NCI-H1048 (cell line): ENCODE measurements at regions not wholly inside any gene's neighbourhood (a gene's known extent, or its start where the extent isn't known, plus 50 kb on each side); places are given as distances from the start of the nearest gene placed in this dataset.

Experiments
- DNase-seq: peaks from one replicate; lab custom pipeline; 2025; lab: John Stamatoyannopoulos, UW

DNA sequence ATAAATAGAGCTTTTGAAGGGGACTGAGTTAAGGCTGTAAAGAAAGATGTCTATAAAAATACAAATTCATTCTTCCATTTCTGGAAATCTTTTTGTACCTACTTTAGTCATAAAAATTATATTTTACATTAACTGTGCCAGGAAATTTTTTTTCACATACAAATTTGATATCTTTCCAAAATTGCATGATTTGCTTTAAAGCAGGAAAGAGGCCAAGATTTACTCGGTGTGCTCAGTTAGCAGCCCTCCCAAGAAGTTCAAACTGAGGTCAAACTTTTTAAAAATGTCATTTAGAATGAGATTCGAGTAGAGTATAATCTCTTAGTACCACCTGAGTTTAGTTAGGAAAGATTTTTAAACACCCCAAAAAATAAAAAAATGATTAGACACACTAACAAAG is 173.2 kb upstream of the GRIP1 start:
- no peak for DNase-seq

DNA sequence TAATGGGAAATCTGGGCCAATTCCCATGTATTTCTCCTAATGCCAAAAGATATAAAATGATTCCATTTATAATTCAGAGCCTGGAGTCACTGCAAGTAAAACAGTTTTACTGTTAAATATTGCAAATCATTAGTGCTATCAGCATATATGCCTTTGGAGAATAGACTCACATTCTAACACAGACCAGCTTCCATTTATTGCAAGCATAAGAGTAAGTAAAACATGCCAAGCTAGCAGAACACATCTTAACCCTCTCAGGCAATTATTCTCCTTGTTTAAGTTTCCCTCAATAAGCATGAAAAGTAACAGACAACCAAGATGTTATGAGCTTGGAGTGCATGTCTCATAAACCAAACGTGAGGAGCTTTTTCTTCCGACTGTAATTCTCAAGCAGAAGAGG is 173.9 kb upstream of the GRIP1 start:
- DNase-seq: no peak

DNA sequence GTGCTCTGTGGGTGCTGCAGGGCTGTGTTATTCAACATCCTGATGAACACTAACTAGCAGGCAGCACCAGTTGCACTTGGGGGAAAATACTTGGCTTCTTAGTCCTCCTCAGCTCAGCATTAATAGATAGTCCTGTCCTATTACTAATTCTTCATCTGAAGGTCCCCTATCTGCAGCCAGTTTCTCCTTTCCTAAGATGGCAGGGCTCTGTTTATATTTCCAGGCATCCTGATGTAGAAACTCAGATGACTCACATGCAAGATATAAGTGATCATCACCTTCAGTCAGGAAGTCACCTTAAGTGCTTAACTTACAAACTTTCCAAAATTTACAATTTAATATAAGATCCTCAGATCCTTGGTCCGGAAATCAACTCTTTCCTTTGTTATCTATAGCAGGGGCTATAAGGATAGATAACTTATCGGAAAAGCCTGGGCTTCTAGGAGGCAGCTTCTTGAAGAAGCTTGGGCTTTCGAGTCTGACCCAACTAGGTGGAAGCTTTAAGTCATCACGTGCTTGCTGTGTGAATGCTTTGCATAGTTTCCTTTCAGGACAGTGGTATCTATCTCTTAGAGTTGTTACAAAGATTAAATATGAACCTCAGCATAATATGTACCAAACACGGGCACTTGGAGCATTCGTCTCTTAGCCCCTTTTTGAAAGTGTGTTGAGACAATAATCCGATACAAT is 181.0 kb upstream of the GRIP1 start:
- no peak for DNase-seq

DNA sequence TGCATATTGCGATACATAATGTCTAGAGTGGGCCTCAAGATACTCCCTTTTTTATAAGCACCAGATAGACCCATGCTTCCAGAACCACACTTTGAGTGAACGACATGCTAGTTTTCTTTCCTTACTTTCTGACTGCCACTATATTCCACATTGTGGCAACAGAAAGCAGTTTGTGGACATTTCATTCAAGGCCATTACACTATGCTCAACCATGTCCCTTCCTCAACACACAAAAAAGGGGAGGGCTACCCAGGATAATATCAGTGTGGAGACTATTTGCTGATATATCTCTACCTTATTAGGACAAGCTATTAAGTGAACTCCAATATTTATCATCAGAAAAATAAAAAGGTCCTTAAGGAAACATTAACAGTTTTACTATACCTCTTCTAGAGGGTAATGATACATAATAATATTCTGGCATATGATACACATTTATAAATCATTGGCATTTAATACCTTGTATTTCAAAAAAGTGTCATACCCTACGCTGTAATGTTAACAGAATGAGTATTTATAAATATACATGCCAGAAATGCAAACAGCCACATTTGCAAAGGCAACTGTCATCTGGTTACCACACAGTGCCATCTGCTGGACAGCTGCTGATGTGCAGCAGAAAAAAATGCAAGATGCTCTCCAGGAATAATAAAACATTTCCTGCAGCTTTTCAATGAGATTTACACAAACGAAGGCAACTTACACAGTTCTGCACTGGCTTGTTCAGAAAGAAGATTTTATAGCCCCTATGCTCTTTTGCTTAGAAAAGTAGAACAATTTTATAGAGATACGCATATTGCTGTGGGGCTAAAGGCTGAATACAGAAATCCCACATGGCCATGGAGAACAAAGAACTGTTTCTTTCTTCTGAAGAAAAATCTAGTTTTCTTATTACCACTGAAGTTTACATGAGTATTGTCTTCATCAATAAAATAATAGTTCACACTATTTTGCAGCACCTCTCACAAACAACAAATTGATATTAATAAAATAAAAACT is 182.2 kb upstream of the GRIP1 start:
- DNase-seq: no peak

DNA sequence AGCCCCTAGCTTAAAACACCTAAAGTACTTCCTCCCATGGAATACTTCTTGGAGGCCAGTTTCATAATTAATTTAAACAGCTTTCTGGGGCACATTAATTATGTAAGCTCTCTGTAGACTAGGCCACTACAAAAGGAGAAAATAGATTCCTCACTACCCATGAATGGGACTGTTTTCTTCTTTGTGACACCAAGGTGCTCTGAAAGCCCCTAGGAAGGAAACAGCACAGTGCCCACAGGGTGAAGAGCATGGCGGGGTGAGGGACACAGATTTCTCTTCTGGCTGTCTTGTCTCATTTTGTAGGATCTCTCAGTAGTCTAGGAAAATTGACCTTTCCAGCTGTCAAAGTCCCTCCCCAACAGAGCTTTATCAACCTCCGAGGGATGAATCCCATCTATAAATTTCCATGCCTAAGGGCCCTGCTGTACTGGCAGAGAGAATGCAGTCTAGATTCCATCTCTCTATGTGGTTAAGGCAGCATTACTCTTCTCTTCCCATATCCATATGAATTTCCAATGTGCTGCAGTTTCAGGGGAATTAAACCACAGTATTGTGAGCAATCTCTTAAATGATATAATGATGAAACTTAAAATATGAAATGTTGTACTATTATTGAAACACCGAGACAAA is 183.6 kb upstream of the GRIP1 start:
- no peak for DNase-seq

DNA sequence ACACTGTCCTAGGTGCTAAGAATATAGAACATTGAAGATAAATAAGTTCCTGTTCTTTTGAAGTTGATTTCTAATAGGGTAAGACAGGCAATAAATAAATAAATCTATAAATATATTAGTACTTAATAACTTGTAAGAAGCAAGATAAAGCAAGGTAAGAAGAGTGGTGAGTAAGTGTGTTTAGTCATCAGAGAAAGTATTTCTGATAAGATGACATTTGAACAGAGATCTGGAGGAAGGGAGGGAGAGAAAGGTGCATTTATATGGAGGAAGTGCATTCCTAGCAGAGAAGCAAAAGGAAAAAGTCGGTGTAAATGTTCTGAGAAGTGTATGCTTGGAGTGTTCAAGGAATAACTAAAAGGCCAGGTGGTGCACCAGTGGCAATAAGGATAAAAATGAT is 184.4 kb upstream of the GRIP1 start:
- no peak for DNase-seq

DNA sequence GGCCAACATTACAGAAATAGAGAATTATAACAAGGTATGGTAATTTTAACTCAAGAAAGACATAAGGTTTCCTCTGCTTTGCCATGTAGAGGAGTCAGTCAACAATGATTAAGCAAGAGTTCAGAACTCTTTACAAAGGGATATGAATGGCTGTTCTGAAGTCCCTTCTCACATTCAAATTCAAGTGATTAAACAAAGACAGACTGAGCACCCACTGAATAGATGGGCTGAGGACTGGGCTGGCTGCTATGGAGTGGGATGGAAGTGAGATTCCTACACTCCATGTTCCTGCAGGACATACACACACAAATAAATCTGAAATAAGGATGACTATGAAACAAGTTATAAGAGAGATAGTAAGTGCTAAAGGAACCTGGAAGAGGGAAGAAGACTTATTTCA is 199.0 kb upstream of the GRIP1 start:
- DNase-seq: no peak

DNA sequence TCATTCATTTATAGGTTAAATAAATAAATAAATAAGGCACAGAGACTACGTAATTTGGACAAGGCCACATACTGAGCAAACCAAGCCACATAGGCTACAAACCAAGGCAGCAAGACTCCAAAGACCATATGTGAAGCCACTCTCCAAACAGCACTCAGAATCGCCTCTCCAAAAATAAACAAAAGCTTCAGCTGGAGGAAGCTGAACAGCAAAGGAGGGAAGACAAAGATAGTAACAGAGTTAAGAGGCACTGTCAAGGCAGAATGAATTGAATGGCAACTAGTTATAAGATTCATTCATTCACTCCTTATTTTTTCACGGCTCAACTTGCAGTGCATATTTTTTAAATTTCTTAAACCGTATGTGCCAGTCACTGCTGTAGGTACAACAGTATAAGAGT is 200.5 kb upstream of the GRIP1 start:
- DNase-seq: no peak

DNA sequence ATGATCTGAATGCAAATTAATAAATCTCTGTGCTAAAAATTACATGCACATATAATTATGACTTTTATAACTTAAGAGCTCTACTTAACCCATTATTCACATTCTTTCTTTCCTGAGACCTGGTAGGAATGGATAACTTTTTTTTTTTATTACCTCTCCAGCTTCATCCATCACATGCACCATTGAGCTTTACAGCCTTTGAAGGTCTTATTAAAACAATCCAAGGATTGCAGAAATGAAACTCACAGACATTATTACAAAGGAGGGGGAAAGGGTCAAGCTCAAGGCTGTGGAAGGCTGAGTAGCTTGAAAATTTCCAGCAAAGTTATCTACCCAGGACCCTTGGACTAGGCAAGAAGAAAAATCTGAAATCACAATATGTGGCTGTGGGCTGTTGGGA is 202.5 kb upstream of the GRIP1 start:
- no peak for DNase-seq

DNA sequence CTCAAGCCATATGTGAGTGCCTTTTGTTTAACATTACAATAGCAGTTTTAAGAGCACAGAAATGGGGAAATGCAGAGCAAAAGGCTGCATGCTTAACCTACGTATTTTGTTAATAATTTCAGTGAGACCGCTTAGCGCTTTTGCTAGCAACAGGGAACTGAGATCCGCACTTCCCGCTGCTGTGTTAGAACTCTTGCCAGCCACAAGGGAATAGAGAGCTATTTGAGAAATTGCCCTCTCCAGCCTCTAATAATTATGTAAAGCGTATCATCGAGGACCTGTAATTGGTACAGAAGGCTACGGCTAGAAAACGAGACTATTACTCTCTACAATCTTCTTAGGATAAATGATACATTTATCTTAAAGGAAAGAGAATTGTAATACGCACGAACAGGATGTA is 205.2 kb upstream of the GRIP1 start:
- no peak for DNase-seq

DNA sequence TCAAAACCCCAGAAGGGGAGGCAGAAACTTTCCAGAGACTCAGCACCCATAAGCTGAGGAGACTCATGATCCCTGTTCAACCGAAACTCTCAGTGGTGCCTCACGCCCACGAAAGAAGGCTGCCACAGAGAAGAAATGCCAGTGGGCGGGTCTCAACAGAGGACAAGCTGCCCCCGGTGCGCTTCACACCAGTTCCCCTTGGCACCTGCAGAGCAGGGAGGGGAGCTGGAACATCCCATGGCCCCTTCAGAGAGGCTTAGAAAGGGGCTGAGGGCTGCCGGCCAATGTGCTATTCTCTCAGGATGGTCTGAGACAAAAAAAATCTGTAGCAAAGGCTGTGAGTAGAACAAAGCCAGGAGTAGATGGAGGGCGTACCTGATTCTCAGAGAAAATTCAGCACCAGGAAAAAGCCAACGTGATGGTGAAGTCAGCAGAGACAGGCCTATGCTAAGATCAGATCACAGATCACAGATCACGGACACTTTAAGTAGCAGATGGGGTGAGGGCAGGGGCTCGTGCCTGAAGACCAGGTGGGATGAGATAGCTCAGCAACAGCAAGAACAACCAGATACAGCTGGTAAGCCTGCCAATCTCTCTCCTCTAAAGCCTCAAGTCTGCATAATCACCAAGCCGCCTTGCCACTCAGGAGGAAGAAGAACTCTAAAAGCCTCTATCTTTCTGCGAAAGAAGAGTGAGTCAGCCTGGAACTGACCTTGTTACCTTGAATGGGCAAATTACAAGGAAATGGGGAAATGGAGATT is 206.4 kb upstream of the GRIP1 start:
- DNase-seq: no peak

DNA sequence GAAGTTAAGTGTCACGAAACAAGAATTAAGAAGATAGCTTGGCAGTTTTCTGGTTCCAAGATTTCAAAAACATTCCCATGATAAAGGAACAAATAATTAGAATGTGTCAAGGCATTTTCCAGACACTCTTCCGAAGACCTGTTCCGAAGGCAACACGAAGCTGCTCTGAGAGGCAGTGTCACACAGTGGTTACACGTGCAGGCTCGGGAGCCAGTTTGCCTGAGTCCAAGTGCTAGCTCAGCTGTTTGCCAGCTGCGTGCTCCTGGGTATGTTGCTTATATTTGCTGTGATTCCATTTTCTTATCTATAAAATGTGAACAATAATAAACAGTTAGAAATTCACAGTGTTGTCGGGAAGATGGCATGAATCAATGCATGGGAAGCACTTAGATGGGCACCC is 217.9 kb upstream of the GRIP1 start:
- no peak for DNase-seq

DNA sequence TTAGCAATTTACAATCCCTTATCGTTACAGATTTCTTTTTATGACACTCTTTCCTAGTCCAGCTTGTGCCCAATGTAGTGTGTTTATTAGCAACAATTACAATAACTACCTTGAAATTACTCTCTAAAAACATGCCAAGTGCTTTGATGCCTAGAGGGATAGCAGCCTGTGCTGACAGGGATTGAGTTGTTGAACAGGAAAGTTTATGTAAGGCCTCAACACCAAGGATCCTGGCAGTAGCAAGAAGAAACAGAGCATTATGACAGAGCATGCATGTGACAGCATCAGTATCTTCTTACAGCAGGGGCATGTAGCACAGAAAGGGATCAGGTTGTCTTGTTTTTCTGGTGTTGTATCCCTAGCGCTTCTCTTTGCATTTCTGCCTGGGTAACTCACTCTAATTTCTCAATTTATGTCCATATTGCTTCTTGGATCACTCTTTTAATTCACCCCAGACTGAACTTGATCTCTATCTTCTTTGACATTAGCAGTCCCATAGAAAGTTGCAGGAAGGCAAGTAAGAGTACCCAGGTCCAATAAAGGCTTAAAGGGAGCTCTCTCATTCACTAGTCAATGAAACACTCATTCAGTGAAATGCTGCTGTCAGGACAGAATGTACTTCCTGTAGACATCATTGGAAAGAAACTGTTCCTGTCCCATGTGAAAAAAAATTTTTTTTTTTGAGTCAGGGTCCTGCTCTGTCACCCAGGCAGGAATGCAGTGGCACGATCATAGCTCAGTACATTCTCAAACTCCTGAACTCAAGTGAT is 220.0 kb upstream of the GRIP1 start:
- no peak for DNase-seq

DNA sequence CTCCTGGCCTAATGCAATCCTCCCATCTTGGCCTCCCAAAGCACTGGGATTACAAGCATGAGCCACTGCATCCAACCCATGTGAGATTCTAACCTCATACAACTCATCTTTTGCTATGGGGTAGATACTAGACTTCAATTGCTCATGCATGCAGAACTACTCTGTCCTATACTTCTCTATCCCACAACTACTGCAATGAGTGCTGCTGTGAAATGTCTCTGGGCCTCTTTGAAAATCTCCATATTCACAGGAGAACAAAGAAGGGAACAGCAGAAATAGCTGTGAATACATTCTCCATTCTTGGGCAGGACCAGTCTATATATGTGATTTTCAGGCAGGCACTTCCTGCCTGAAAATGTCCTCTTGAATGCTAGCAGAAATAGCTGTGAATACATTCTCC is 220.7 kb upstream of the GRIP1 start:
- no peak for DNase-seq

DNA sequence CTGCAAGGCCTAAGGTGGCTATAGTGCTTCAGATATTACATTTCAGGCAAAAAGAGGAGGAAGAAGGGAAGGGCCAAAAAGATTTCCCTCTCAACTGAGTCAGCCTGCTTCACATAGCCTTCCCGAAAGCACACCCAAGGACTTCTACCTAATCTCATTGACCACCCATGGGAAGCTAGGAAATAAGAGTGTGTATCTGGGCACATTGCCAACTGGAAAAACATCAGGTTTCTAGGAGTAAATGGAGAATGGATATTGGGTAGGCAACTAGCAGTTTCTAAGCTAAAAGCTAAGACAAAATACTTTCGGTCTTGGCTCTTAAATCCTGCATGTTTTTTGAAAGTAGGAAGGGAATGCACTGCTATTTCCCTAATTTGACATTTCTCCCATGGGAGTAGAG is 221.7 kb upstream of the GRIP1 start:
- DNase-seq: no peak

DNA sequence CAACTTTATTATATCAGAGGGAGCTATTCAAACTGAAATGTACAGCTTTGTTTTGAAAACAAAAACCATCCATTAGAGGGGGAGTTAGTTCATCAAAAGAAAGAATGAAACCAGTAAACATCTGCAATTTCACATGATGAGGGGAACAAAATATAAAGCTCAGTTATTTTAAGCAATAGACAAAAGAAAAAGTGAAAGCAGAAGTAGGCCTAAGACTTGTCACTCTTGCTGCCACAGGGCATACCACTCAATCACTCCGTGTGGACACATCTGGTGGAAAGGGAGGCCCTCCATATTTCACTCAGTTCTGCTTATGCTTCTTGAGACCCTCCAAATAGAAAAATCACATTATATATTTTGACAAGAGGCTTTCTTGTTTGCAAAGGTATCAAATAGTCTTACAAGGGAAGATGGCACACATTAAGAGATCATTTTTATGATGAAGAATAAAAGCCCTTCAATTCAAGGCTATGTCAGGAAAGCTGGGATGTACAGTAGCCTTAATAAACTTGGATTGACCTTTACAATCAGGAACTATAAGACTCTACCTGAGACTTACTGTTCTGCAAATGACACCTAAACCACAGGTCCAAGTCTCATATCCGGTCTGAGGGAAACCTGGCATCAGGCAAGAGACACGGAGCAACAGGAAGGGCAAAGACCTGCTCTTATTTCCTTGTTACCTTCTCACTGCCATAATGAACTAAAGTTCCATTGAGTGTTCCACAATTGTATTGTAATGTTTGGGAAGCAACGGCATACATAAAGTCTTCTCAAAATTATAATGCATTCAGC is 222.5 kb upstream of the GRIP1 start:
- no peak for DNase-seq

DNA sequence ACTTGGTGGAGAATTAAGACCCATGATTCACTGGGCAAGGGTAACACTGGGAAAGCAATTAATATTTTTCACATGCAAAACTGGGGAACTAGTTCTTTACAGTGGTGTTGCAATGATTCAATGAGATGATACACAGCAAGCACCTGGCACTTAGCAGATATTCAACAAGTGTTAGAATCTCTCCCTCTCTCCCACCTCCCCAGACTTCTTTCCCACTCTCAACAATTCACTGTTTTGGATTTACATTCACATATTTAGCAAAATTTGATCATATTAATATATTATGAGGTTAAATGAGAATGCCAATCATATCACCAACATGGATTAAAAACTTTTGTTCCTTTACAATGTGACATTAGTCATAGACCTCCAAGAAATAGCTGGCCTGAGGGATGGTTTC is 223.1 kb upstream of the GRIP1 start:
- no peak for DNase-seq

DNA sequence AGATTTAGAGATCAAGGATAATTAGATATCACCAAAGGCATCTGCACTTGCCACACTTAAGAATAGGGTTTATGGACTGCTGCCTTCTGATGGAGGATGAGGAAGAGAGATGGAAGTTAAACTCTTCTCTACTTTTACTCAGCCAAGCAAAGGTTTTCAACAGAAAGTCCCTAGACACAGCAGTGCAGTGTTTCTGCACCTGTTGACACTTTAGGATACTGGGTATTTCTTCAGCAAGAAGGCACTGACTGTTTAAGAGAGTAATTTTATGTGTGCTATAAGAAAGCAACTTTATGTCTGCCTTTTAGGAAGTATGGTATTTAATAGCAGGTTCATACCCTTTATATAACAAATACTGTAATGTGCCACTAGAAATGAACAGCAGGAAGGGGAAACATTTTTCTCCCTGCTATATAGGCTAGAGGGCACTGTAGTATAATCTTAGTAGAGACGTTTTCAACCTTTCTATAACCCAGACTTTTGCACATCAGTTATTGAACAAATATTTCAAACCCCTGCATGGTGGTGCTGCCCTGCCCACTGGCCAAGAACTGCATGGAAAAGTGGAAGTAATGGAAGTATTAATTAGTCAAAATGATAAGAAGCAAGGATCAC is 225.0 kb upstream of the GRIP1 start:
- no peak for DNase-seq

DNA sequence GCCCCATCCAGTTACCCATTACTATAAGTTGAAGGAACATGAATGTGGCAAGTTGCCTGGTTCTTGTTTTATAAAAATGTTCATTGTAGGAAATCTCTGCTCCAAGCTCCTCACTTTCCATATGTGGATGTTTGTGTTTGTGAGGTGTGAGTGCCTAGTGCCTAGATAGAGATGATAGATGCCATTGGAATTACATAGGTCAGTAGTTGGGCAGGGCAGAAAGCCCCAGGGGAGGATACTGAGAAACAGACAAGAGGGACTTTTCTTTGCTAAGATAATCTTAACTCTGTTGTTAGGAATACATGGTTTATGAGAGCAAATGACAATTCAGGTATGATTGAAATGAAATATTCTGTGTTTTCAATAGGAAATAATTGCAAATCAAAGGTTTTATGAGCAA is 226.3 kb upstream of the GRIP1 start:
- DNase-seq: no peak

DNA sequence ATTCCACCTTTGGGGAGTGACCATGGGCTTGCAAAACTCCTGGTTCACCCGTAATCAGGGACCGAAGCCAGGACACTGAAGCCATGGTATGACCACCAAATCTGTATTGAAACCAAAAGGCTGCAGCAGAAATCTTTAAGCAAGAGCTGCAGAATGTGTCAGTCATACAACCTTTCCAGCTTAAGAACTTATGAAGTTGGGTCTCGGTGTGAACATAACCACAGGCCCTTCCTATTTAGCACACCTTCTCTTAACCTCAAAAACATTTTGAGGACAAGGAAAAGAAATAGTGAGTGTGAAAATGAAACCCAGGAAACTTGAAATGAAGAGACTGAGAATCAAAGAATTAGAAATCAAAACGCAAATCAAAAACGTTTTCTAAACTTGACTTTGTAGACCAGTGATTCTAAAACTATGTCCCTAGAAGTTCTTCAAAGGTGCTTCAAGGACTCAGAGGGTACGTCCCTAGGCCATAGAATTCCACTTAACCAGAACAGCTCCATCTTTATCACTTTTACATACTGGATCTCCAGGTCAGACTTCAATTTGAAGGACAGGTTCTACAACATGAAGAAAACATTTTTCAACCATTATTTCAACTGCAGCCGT is 231.6 kb upstream of the GRIP1 start:
- no peak for DNase-seq
